Hepatocyte (in vitro differentiated cells): ENCODE measurements at regions not wholly inside any gene's neighbourhood (a gene's known extent, or its start where the extent isn't known, plus 50 kb on each side); places are given as distances from the start of the nearest gene placed in this dataset.

Experiments used
- DNase-seq: peaks from one replicate; pipeline ENCODE4 v3.0.0-alpha.2; 2016; ENCODE audit warnings: low spot score
- H2AFZ ChIP-seq: fragments of 200-600 bp; sonication (generic); 2 replicates; pipeline ENCODE4 v1.6.0; 2016; ENCODE audit warnings: antibody characterized with exemption, mild to moderate bottlenecking
- H3K27ac ChIP-seq: fragments of 200-600 bp; sonication (generic); 2 replicates; pipeline ENCODE4 v1.5.1; 2016; ENCODE audit warnings: mild to moderate bottlenecking
- H3K27me3 ChIP-seq: fragments of 200-600 bp; sonication (generic); 2 replicates; pipeline ENCODE4 v1.6.1; 2016
- H3K36me3 ChIP-seq: fragments of 200-600 bp; sonication (generic); replicated peaks from 2 replicates; pipeline ENCODE4 v1.5.1; 2016; ENCODE audit warnings: low read depth; ENCODE audit not compliant: insufficient read depth
- H3K4me1 ChIP-seq: fragments of 200-600 bp; sonication (generic); 2 replicates; pipeline ENCODE4 v1.5.1; 2016; ENCODE audit warnings: mild to moderate bottlenecking, moderate library complexity; ENCODE audit not compliant: insufficient read depth
- H3K4me2 ChIP-seq: fragments of 200-600 bp; sonication (generic); 2 replicates; pipeline ENCODE4 v1.6.0; 2016
- H3K4me3 ChIP-seq: fragments of 200-600 bp; sonication (generic); 2 replicates; pipeline ENCODE4 v1.5.1; 2016; ENCODE audit warnings: mild to moderate bottlenecking
- H3K79me2 ChIP-seq: fragments of 200-600 bp; sonication (generic); 2 replicates; pipeline ENCODE4 v1.6.0; 2017; ENCODE audit warnings: mild to moderate bottlenecking
- H3K9me2 ChIP-seq: fragments of 200-600 bp; sonication (generic); replicated peaks from 2 replicates; pipeline ENCODE4 v1.6.0; 2017; ENCODE audit warnings: mild to moderate bottlenecking; ENCODE audit not compliant: insufficient read depth
- H3K9me3 ChIP-seq: fragments of 200-600 bp; sonication (generic); 2 replicates; pipeline ENCODE4 v1.5.1; 2016; ENCODE audit warnings: low read depth, mild to moderate bottlenecking
- H4K20me1 ChIP-seq: fragments of 200-600 bp; sonication (generic); 2 replicates; pipeline ENCODE4 v1.6.0; 2016; ENCODE audit warnings: mild to moderate bottlenecking; ENCODE audit not compliant: insufficient read depth, poor library complexity, severe bottlenecking
- EZH2 ChIP-seq: fragments of 200-600 bp; sonication (generic); IDR thresholded peaks from 2 replicates; pipeline ENCODE4 v1.6.1; 2016; ENCODE audit warnings: antibody characterized with exemption, mild to moderate bottlenecking, borderline replicate concordance
- EZH2phosphoT487 ChIP-seq: fragments of 200-600 bp; sonication (generic); IDR thresholded peaks from one replicate; pipeline ENCODE4 v1.6.1; 2018; ENCODE audit warnings: antibody characterized with exemption, mild to moderate bottlenecking, low read depth, moderate library complexity; ENCODE audit not compliant: unreplicated experiment, severe bottlenecking
- WGBS: methylation state at CpG from one replicate; pipeline ENCODE4 v1.1.6; 2016; ENCODE audit warnings: low lambda C conversion rate; ENCODE audit errors: missing lambda C conversion rate; 5-methylcytosine and 5-hydroxymethylcytosine counted together
- TF ChIP-seq, protein P1 (sequence below): fragments of 200-600 bp; sonication (generic); IDR thresholded peaks from 2 replicates; pipeline ENCODE4 v1.5.1; 2016; ENCODE audit warnings: antibody characterized with exemption, mild to moderate bottlenecking; ENCODE audit not compliant: poor library complexity

DNA sequence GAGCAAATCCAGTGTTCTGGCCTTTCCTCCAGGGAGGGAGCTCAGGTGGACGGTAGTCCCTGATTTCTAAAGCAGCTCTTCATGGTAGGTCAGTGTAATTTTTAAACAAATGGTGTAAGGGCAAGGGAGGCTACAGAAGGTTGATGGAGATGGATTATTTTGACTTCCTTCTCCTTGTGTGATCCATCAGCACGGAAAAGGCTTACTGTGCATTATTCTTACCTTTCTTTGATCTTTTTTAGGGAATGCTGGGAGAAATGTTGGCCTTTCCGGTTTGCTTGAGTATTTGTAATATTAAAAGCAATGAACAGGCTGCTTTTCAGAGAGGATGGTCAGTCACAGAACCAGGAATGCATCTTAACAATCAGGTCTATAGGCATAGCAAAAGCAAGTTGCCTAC is 487.0 kb upstream of the BTBD3 start:
- H2AFZ ChIP-seq = no peak overlapping the region
- no peaks in the 10 kb centered on the region for H4K20me1 ChIP-seq
- H3K79me2 ChIP-seq = no peaks in the 10 kb centered on the region
- H3K4me1 ChIP-seq = no peaks in the 10 kb centered on the region
- TF ChIP-seq EZH2 (no peak), EZH2phosphoT487 (no peak)
- TF ChIP-seq, protein P1, sequence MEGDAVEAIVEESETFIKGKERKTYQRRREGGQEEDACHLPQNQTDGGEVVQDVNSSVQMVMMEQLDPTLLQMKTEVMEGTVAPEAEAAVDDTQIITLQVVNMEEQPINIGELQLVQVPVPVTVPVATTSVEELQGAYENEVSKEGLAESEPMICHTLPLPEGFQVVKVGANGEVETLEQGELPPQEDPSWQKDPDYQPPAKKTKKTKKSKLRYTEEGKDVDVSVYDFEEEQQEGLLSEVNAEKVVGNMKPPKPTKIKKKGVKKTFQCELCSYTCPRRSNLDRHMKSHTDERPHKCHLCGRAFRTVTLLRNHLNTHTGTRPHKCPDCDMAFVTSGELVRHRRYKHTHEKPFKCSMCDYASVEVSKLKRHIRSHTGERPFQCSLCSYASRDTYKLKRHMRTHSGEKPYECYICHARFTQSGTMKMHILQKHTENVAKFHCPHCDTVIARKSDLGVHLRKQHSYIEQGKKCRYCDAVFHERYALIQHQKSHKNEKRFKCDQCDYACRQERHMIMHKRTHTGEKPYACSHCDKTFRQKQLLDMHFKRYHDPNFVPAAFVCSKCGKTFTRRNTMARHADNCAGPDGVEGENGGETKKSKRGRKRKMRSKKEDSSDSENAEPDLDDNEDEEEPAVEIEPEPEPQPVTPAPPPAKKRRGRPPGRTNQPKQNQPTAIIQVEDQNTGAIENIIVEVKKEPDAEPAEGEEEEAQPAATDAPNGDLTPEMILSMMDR = no peak
- no peaks in the 10 kb centered on the region for H3K9me2 ChIP-seq
- H3K27ac ChIP-seq = no peak overlapping the region
- no peaks in the 10 kb centered on the region for H3K36me3 ChIP-seq
- no peak overlapping the region for H3K4me2 ChIP-seq
- WGBS = 78% methylated on average over 3 of the region's 3 CpGs
- H3K9me3 ChIP-seq = no peaks in the 10 kb centered on the region
- DNase-seq = no peak
- no peak overlapping the region for H3K4me3 ChIP-seq
- no peaks in the 10 kb centered on the region for H3K27me3 ChIP-seq

DNA sequence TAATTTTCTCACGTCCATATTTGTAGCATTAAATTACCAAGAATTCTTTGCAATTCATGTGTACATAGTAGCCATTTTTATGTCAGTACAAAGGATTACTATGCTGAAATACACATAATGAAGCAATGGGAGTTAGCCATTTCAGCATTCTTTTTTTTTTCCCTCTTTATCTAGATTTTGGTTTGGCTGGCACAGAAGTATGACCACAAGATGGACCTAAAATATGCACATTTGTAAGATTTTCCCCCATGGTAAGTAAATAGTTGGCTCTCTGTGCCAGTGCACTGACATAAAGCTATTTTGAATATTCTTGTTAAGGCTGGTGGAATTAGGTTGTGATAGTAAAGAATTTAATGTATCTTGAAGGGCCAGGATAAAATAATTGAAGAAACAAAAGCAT is 486.1 kb upstream of the BTBD3 start:
- no peak overlapping the region for H2AFZ ChIP-seq
- no peaks in the 10 kb centered on the region for H3K9me3 ChIP-seq
- H3K4me1 ChIP-seq = no peaks in the 10 kb centered on the region
- H3K9me2 ChIP-seq = no peaks in the 10 kb centered on the region
- H3K4me3 ChIP-seq = no peak overlapping the region
- no peaks in the 10 kb centered on the region for H3K27me3 ChIP-seq
- 93% methylated on average over 1 of the region's 1 CpG for WGBS
- no peaks in the 10 kb centered on the region for H4K20me1 ChIP-seq
- TF ChIP-seq EZH2 (no peak), EZH2phosphoT487 (no peak)
- TF ChIP-seq, protein P1 = no peak
- no peak for DNase-seq
- no peak overlapping the region for H3K27ac ChIP-seq
- H3K4me2 ChIP-seq = no peak overlapping the region
- H3K79me2 ChIP-seq = no peaks in the 10 kb centered on the region
- no peaks in the 10 kb centered on the region for H3K36me3 ChIP-seq

DNA sequence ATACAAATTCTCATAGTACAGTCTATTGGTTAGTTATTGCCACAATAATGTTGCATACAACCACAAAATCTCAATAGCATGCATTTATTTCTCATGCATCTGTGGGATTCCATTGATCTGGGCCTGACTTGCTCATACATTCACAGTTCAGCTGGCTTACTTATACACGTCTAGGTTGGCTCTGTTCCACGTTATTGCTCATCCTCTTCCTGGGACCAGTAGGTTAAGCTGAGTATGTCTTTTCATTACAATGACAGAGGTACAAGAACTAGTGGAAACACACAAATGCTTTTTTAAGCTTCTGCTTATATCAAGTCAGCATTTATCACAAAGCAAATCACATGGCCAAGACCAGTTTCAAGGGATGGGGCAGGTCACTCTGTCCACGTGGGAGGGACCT is 485.3 kb upstream of the BTBD3 start:
- Histone ChIP-seq H4K20me1 (no peaks in the 10 kb centered on the region), H3K36me3 (no peaks in the 10 kb centered on the region), H2AFZ (no peak overlapping the region), H3K4me3 (no peak overlapping the region), H3K27me3 (no peaks in the 10 kb centered on the region), H3K79me2 (no peaks in the 10 kb centered on the region), H3K4me1 (no peaks in the 10 kb centered on the region), H3K9me2 (no peaks in the 10 kb centered on the region), H3K27ac (no peak overlapping the region), H3K9me3 (no peaks in the 10 kb centered on the region), H3K4me2 (no peak overlapping the region)
- 82% methylated on average over 3 of the region's 3 CpGs for WGBS
- DNase-seq = no peak
- TF ChIP-seq, protein P1 = no peak
- TF ChIP-seq EZH2 (no peak), EZH2phosphoT487 (no peak)
